Breast epithelium (tissue), 3 donors: ENCODE measurements at regions not wholly inside any gene's neighbourhood (a gene's known extent, or its start where the extent isn't known, plus 50 kb on each side); places are given as distances from the start of the nearest gene placed in this dataset.

Source experiments
- CTCF ChIP-seq, 3 donors: fragments of 450-650 bp; IDR thresholded peaks; one replicate each; pipeline ENCODE4 v1.5.1; 2016 to 2017; ENCODE audit warnings: antibody characterized with exemption in 3 of 3, mild to moderate bottlenecking in 3 of 3, moderate library complexity in 3 of 3
- POLR2AphosphoS5 ChIP-seq, 3 donors: sonication (generic); formaldehyde crosslinking; IDR thresholded peaks; one replicate each; pipeline ENCODE4 v1.6.1; 2017; ENCODE audit warnings: antibody characterized with exemption in 3 of 3

- TF ChIP-seq POLR2AphosphoS5 (IDR thresholded peaks at IDR 0.05), result no peak
- no peak for TF ChIP-seq CTCF (IDR thresholded peaks at IDR 0.05)
These were observed 130.8 kb upstream of the HS6ST1 start for GRCh38 chr2:128449226-128450061.
